TTC549 (cell line): ENCODE measurements at regions not wholly inside any gene's neighbourhood (a gene's known extent, or its start where the extent isn't known, plus 50 kb on each side); places are given as distances from the start of the nearest gene placed in this dataset.
"Not testable (repeated sequence)": the region's sequence is repeated elsewhere in the genome, so short reads cannot be mapped to it uniquely, and the experiment has no call there.

ENCODE experiments used
- FAIRE-seq: peaks from 2 replicates; lab custom pipeline; 2012; peaks lifted over from hg19 to GRCh38; lab: Jason Lieb, UNC

DNA sequence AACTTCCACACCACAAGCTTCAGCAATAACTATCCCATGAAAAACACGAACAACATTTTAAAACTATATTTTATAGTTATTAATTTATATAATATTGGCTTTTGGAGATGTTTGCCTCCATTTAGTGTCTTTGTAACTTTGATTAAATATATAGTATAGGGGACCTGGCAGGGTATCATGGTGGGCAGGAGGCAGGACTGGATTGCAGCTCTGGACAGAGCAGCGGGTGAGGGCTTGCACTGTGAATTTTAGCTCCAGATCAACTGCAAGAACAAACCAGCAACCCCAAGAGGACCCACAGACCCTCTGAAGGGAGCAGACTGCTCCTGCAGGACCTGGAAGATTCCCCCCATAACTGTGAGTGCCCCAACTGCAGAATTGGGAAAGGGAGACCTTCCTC is 777.9 kb downstream of the KCNJ2 start:
- no peak for FAIRE-seq

DNA sequence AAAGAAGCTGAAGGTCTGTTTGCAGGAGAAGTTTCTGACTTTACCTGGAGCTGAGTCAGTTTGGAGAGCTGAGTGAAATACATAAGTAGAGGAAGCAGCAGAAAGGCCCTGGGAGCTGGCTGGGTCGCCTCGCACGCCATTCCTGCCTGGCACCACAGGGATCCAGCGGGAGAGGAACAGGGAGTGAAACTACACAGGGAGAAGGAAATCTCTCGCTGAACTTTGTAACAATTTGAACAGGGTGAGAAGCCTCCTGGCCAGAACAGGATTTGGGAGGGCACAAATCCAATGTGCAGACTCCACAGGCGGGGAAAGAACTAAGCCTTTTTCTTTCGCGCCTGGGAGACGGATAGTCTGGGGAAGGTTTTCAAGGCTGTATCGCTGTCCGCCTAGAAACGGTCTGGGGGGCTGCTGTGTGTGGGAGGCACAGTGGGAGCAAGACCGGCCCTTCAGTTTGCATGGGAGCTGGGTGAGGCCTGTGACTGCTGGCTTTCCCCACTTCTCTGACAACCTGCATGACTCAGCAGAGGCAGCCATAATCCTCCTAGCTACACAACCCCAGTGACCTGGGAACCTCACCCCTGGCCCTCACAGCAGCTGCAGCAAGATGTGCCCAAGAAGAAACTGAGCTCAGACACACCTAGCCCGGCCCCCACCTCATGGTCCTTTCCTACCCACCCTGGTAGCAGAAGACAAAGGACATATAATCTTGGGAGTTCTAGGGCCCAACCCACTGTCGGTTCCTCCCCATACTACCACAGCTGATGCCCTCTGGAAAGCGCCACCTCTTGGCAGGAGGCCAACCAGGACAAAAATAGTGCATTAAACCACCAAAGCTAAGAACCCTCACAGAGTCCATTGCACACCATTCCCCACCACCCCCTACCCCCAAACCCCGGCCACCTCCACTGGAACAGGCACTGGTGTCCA is 778.6 kb downstream of the KCNJ2 start:
- no peak for FAIRE-seq

DNA sequence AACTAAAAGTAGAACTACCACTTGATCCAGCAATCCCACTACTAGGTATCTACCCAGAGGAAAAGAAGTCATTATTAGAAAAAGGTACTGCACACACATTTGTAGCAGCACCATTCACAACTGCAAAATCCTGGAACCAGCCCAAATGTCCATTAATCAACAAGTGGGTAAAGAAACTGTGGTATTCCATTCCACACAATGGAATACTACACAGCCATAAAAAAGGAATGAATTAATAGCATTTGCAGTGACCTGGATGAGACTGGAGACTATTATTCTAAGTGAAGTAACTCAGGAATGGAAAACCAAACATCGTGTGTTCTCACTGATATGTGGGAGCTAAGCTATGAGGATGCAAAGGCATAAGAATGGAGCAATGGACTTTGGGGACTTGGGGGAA is 783.8 kb downstream of the KCNJ2 start:
- FAIRE-seq = not testable (repeated sequence)

DNA sequence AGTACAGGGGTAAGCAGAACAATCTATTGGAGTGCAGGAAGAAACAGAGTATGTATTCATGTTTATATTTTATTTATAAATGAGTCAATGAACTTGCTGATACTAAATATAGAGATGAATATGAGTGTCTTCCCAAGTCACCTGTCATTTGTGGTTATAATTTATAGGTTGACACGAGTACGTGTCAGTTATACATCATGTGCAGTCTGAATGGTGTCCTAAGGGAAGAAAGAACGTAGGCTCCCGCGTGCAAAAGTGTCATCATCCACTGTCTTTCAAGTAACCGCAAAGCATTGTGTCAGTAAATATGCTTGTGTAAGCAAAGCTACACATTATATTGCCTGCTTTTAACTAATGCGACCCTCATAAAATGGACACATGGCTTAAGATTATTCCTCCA is 786.1 kb downstream of the KCNJ2 start:
- no peak for FAIRE-seq

DNA sequence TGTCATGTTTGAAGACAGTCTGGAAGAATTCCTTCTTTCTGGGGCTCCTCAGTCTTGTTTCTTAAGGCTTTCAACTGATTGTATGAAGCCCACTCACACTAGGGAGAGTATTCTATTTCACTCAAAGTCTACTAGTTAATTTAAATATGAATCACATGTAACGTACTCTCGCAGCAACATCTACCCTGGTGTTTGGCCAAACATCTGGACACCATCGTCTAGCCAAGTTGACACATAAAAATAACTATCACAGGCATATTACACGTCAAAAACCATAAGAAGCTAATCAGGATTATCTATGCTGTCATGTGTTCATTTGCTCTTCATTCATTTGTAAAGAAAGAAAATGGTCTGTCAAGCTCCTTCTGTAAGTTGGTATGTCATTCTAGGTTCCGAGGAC is 787.4 kb downstream of the KCNJ2 start:
- FAIRE-seq = no peak

DNA sequence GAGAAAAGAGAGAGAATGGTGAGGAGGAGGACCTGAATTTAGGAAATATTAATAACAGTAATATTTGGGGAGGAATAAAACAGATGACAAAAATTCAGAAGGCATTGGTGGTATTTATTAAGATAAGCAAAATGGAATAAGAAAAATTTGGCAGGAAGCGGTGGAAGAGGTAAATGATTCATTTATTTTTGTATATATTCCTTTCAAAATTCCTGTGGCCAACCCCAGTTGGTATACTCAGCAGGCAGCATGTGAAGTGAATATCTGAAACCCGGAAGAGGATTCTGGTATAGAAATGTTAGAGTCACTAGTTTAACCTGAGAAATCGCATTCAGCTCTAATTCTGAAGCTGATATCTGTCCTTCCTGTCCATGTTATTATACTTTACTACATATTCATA is 792.0 kb downstream of the KCNJ2 start:
- FAIRE-seq = no peak

DNA sequence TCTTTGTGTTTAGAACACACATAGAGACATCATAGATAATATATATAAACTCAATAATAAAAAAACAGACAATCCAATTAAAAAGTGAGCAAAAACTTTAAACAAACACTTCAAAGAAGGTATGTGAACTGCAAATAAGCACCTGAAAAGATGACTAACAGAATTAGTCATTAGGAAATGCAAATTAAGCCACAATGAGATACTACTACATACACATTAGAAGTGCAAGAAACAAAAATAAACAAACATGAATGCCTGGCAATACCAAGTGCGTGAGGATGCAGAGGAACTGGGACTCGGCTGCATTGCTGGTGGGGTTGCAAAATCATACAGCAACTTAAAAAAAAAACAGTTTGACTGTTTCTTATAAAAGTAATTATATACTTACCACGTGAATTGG is 799.0 kb downstream of the KCNJ2 start:
- FAIRE-seq = no peak

DNA sequence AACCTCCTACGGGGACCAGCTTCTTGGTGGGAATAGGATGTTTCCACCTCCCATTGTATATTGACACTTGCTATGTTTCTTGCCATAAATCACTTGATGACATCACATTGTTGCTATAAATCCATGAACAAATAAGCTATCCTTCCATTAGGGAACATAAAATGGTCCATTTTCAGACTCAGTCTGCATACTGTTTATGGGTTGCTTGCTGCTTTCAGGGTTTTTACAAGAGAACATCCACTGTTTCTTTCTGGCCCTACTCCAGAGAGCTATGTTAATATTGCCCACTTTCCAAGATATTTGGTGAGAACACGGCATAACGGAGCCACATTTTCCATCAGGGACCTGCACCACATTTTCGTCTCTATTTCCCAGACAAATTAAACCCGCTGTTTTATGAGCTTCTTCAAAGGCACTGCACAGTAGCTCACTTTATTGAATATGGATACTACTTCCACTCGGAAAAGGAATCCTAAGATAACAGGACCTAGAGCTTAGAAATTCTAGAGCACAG is 800.2 kb downstream of the KCNJ2 start:
- no peak for FAIRE-seq

DNA sequence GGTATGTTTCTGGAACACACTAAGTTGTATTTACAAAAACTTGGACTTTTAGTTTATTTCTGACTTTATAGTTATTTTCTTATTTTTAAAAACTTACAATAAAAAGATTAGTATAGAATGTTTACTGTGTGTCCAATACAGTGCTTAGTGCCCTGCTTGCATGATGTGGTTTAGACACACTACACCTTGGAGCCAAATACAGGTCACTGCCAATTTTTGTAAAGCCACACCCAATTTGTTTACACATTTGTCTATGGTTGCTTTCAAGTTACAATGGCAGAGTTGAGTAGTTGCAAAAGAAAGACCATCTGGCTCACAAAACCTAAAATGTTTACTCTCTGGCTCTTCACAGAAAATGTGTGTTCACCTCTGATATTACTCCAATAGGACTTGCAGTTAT is 807.1 kb downstream of the KCNJ2 start:
- FAIRE-seq = no peak

DNA sequence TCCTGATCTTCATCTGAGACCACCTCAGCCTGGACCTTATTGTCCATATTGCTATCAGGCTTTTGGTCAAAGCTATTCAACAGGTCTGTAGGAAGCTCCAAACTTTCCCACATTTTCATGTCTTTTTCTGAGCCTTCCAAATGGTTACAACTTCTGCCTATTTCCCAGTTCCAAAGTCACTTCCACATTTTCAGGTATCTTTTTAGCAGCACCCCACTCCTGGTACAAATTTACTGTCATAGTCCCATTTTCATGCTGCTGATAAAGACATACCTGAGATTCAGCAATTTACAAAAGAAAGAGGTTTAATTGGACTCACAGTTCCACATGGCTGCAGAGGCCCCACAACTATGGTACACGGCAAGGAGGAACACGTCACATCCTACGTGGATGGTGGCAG is 815.5 kb downstream of the KCNJ2 start:
- FAIRE-seq = no peak

DNA sequence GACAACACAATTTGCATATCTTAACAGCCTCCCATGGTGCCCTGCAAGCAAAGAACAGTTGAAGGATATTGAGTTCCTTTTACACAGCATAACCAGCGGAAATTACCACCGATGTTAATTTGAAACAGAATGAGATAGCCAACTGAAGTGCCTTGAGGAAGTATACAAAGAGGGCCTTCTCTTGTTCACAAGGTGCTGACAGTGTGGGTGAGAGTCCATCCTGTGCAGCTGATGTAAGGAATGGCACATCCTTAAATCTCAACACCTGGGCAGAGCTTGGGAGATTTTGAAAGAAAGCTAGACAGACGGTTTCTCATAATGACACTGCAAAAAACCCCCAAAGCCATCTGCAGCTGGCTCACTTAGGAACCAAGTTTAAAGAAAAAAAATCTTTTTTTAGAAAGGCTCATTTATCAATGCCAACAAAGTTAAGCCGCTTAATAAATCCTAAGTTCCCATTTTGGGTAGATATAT is 818.6 kb downstream of the KCNJ2 start:
- FAIRE-seq = no peak

DNA sequence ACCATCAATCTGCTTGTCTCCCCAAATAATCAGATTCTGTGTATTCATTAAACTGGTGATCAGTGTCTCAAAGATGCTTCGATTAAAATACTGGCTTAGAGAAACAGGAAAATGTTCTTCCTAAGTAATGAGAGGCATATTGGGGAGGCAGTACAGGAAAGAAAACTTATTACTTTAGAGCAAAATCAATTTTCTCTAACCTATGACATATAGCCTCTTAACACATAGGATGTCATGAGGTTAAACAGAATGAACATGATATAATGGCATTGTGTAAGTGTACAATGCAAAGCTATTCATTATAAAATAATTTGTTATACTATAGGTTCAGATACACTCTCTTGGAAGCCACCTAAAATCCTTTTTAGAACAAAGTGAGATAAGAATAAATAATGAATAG is 819.3 kb downstream of the KCNJ2 start:
- no peak for FAIRE-seq

DNA sequence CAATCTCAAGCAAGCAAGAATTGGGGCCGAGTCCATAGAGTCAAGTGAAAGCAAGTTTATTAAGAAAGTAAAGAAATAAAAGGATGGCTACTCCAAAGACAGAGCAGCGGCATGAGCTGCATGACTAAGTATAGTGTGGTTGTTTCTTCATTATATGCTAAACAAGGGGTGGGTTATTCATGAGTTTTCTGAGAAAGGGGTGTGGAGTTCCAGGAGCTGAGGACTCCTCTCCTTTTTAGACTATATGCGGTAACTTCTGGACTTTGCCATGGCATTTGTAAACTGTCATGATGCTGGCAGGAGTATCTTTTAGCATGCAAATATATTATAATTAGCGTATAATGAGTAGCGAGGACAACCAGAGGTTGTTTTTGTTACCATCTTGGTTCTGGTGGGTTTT is 819.9 kb downstream of the KCNJ2 start:
- FAIRE-seq = no peak

DNA sequence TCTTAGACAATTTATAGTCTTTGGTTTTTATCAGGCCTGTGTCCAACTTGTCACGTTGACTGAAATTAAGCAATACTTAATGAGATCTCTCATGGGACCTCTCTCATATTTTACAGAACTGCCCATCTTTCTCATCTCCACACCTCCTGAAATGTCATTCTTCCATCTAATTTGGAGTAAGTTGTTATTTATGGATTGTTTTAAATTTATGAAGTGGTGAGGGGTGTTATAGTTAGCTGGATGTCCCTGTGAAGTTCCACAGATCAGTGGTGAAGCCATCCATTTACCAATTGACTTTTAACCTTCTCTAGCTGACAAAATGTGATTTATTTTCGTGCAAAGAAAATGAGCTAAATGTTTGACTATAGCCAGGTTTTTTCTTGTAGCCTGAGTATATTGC is 824.9 kb downstream of the KCNJ2 start:
- no peak for FAIRE-seq

DNA sequence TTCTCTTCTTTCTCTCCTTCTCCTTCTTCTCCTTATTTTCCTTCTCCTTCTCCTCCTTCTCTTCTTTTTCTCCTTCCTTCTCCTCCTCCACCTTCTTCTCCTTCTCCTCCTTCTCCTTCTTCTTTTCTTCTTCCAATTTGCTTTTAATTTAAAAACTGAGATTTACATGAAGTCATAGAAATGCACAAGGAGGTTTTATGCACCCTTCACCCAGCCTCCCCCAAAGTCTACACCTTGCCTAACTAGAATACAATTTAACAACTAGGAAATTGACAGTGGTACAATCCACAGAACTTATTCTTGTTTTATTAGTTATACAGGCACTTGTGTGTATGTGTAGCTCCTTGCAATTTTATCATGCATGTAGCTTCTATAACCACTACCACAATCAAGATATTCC is 826.7 kb downstream of the KCNJ2 start:
- FAIRE-seq = no peak

DNA sequence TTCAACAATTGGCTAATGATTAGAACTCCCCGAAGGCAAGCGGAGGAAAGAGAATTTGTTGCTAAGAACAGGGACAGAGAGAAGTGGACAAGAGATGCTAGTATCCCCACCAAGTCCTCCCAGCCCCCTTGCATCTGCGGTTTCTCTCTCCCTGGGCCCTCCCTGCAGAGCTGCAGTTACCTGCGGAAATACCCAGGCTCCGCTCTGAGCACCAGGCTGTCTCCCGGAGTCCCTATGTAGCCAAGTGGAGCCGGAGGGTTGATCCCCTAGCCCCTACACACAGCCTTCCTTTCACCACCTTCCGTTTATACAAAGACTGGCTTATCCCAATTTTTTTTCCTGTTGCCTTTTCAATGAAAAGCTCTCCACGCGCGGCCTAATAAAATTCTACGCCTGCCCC is 834.4 kb downstream of the KCNJ2 start:
- no peak for FAIRE-seq

DNA sequence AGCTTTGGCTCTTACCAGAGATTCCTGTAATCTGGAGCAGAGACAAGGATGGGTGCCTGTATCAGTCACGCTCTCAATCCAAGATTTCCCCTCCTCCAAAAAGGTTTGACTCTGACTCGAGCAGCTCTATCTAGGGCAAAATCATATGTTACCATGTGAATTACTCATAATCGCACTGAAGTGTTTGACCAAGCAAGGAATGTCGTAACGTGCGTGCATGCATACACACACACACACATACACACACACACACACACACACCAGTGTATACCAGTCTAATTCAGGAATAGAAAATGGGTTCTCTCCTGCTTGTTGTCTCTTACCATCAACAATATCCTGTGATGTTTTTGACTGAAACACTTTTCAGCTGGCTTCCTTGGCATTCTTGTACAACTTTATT is 835.1 kb downstream of the KCNJ2 start:
- FAIRE-seq = no peak

DNA sequence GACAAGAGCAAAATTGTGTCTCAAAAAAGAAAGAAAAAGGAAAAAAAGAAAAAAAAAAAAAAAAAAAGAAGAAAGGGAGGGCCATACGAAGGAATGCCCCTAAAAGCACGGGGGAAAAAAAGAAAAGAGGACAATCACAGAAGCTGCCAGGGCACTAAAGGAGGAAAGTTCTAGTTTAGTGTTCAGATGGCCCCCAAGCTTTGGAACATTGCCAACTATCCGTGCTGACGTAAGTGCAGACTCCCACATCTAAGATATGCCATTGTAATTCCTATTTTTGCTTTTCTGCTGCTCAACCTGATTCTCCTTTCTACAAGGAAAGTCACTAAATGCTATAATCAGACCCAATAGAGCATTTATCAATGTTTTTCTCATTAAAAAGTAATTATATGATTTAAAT is 842.1 kb downstream of the KCNJ2 start:
- FAIRE-seq = no peak

DNA sequence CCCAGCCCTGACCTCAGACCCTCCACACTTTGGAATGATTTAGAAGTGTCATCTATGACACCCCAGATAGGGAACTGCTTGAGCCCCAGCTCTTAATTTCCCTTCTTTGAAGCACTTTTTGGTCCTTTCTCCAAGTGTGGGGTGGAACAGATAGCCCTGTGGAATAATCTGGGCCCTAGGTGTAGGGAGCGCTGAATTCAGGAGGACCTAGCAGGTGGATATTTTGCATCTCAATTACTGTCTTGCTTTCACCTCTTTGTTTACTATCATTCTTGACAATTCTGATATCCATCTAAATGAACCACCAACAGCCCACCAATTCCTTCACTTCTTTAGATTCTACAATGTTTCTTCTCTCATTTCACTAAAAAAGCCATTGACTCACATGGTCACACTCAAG is 850.4 kb downstream of the KCNJ2 start:
- FAIRE-seq = no peak

DNA sequence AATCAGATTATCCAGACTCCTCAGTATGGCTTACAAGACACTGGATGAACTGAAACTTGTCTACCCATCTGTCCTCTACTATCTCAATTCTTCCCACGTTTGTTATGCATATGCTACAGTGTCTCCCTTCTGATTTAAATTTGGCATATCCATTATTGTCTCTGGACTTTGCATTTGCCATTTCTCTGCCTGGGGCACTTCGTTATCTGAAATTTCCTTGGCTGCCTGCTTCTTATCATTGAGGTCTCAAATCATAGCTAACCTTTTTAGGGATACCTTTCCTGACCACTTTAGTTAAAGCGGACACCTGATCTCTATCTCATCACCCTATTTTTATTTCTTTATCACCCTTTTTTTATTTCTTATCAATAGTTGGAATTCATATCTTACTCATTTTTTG is 853.4 kb downstream of the KCNJ2 start:
- FAIRE-seq = no peak

DNA sequence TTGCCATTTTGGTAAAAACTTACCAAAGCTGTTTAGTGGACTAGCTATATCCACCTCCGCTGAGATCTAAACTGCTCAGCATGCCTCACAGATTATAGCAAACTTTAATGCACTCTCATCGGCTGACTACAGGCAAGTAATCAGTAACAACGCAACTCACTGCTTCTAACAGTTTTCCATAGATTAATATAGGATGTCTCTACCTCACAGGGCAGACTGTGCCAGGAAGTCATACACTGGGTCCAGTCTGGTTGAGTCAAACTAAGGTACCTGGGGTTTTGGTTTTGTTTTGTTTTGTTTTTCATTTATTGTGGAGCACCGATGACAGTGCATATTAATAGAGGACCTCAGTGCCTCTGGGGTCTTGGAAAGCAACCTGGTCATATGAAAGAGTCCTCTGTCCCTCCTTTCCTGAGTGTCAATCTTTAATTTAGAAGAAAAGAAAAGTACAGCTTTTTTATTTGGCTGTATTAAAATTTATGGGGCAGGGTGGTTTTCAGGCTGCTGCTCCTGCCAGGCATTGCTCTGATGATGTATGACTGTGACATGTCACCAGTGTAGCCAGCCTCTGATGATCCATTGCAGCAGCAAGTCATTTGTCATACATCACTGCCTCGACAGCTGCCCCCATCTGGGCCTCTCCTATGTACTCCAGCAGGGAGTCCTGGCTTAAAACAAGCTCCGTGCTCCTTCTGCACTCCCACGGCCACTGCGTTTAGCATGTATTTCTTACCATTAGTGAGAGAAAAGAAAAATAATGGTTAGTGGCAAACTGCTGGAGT is 854.1 kb downstream of the KCNJ2 start:
- no peak for FAIRE-seq

DNA sequence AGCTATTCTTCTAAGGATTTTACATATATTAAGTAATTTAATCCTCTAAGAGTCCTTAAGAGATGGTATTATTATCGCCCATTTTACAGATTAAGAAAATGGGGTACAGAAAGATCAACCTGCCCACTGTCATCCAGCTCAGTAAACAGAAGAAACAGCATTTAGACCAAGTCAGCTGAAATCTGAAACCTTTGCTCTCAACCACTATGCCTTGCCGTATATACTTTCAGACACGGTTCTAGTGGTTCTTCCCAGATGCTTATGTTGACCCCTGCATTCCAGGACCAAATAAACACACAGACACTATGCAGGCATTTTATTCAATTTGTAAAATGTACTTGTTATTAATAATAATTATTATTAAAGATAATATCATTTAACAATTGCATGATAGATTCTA is 854.8 kb downstream of the KCNJ2 start:
- no peak for FAIRE-seq

DNA sequence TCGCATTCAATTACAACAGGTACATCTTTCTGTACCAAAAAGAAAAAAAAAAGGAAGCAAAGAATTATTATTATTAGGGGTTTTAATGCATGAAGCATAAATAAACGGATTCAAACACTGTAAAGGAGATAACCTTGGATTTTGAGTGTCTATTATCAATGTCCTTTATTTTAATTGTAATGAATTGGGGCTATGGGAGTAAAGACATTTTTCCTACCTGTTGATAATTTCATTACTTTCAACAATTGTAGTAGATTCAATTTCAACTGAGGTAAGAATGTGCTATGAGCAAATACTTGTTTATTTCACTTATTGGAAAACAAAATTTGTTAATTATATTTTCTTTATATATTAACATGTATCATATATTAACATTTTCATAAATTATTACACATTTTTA is 855.6 kb downstream of the KCNJ2 start:
- no peak for FAIRE-seq
